Esophagus squamous epithelium (tissue), 5 donors: ENCODE measurements at regions not wholly inside any gene's neighbourhood (a gene's known extent, or its start where the extent isn't known, plus 50 kb on each side); places are given as distances from the start of the nearest gene placed in this dataset.

Experiments
- DNase-seq: peaks from one replicate; lab custom pipeline; 2025; lab: John Stamatoyannopoulos, UW
- H3K27ac ChIP-seq, 4 donors: fragments of 200-600 bp; sonication (generic); one replicate each; pipeline ENCODE4 v1.5.1; 2016 to 2019; ENCODE audit warnings: mild to moderate bottlenecking in 1 of 4
- H3K27me3 ChIP-seq, 4 donors: fragments of 200-600 bp; sonication (generic); 1 replicate in 3 of 4; 2 replicates in 1 of 4; pipeline versions ENCODE4 v1.5.1 to v1.6.0; 2017 to 2021; ENCODE audit warnings: antibody characterized with exemption in 1 of 4
- H3K36me3 ChIP-seq, 3 donors: fragments of 200-600 bp; sonication (generic); one replicate each; pipeline ENCODE4 v1.5.1; 2016 to 2019
- H3K4me1 ChIP-seq, 3 donors: fragments of 200-600 bp; sonication (generic); one replicate each; pipeline ENCODE4 v1.5.1; 2017 to 2019
- H3K4me3 ChIP-seq, 4 donors: fragments of 200-600 bp; sonication (generic); 1 replicate in 3 of 4; 2 replicates in 1 of 4; pipeline ENCODE4 v1.5.1; 2016 to 2019; ENCODE audit warnings: mild to moderate bottlenecking in 2 of 4, moderate library complexity in 1 of 4
- H3K9me3 ChIP-seq, 3 donors: fragments of 200-600 bp; sonication (generic); one replicate each; pipeline ENCODE4 v1.5.1; 2016 to 2019
- CTCF ChIP-seq, 6 experiments: fragments of 450-650 bp in 4 of 6; fragments of 200-600 bp in 2 of 6; sonication (generic) in 2 of 6; IDR thresholded peaks; one replicate each; pipeline ENCODE4 v1.5.1; 2016 to 2019; ENCODE audit warnings: antibody characterized with exemption in 6 of 6, mild to moderate bottlenecking in 4 of 6, moderate library complexity in 4 of 6
- POLR2A ChIP-seq, 4 donors: fragments of 450-650 bp; IDR thresholded peaks; one replicate each; pipeline ENCODE4 v1.6.1; 2017; ENCODE audit warnings: antibody characterized with exemption in 4 of 4, mild to moderate bottlenecking in 4 of 4, moderate library complexity in 3 of 4
- WGBS, 2 donors: methylation state at CpG; one replicate each; pipeline ENCODE4 v1.1.5; 2018; 5-methylcytosine and 5-hydroxymethylcytosine counted together
- intact Hi-C: fragments of 100-400 bp; cut with DNase I; formaldehyde crosslinking; loops from one replicate; pipeline ENCODE4 v1.15.0; 2022
- donor health status: DM: yes; HTN: yes; CAD: no.

GRCh38 chr2:867296-867695, 83.4 kb upstream of the SNTG2 start:
- intact Hi-C loops: loop anchor here (10.0 kb wide), 1 partner anchor 678 kb away; no protein-coding TSS in a partner anchor
- Histone ChIP-seq H3K9me3 (no peaks in the 10 kb centered on the region), H3K27ac (no peak overlapping the region), H3K36me3 (no peaks in the 10 kb centered on the region), H3K4me3 (no peak overlapping the region), H3K4me1 (no peaks in the 10 kb centered on the region), H3K27me3 (peaks cover 0 to 48% (median 0%) of the 10 kb centered on the region in 4 donors)
- DNase-seq: no peak
- TF ChIP-seq POLR2A (IDR thresholded peaks at IDR 0.05): no peak
- no peak for TF ChIP-seq CTCF (IDR thresholded peaks at IDR 0.05)
- WGBS, 2 donors: 82 to 87% methylated on average over 8 to 9 of the region's 9 CpGs

- Histone ChIP-seq H3K36me3 (no peaks in the 10 kb centered on the region), H3K9me3 (no peaks in the 10 kb centered on the region), H3K27ac (no peak overlapping the region), H3K4me3 (no peak overlapping the region), H3K4me1 (no peaks in the 10 kb centered on the region), H3K27me3 (peaks cover 0 to 50% (median 0%) of the 10 kb centered on the region in 4 donors)
- TF ChIP-seq CTCF (IDR thresholded peaks at IDR 0.05): no peak
- 58 to 64% methylated on average over 5 to 6 of the region's 6 CpGs for WGBS, 2 donors
- no peak for DNase-seq
- intact Hi-C loops: loop anchor here (10.0 kb wide), 1 partner anchor 678 kb away; no protein-coding TSS in a partner anchor
Observed at GRCh38 chr2:866887-867286, 83.8 kb upstream of the SNTG2 start.

- Histone ChIP-seq H3K36me3 (no peaks in the 10 kb centered on the region), H3K27ac (no peak overlapping the region), H3K4me1 (no peaks in the 10 kb centered on the region), H3K9me3 (no peaks in the 10 kb centered on the region), H3K27me3 (peaks cover 0 to 47% (median 0%) of the 10 kb centered on the region in 4 donors), H3K4me3 (no peak overlapping the region)
- intact Hi-C loops: loop anchor here (10.0 kb wide), 1 partner anchor 679 kb away; no protein-coding TSS in a partner anchor
- no peak for DNase-seq
- TF ChIP-seq POLR2A (IDR thresholded peaks at IDR 0.05) (no peak), CTCF (IDR thresholded peaks at IDR 0.05) (no peak)
- 61 to 62% methylated on average over 15 of the region's 15 CpGs for WGBS, 2 donors
Observed at GRCh38 chr2:866009-866680, 84.5 kb upstream of the SNTG2 start.

GRCh38 chr2:864501-865106, 86.0 kb upstream of the SNTG2 start:
- no peaks in the 10 kb centered on the region for H3K9me3 ChIP-seq

More at GRCh38 chr2:864501-865106, 86.0 kb upstream of the SNTG2 start:
- Histone ChIP-seq H3K36me3 (no peaks in the 10 kb centered on the region), H3K27me3 (peaks cover 0 to 36% (median 0%) of the 10 kb centered on the region in 4 donors), H3K4me1 (no peaks in the 10 kb centered on the region), H3K27ac (no peak overlapping the region), H3K4me3 (no peak overlapping the region)
- intact Hi-C loops: loop anchor here (10.0 kb wide), 1 partner anchor 680 kb away; no protein-coding TSS in a partner anchor
- no peak for TF ChIP-seq POLR2A (IDR thresholded peaks at IDR 0.05)
- TF ChIP-seq CTCF (IDR thresholded peaks at IDR 0.05): no peak
- DNase-seq: no peak
- 49 to 95% methylated on average over 3 to 4 of the region's 16 CpGs for WGBS, 2 donors
